Osteoblast (primary cell): ENCODE measurements at regions not wholly inside any gene's neighbourhood (a gene's known extent, or its start where the extent isn't known, plus 50 kb on each side); places are given as distances from the start of the nearest gene placed in this dataset.

ENCODE experiments used
- DNase-seq: peaks from one replicate; pipeline ENCODE4 v3.0.0; 2011; ENCODE audit warnings: low spot score, mixed read lengths; ENCODE audit not compliant: insufficient read length; ENCODE audit errors: missing footprints
- H2AFZ ChIP-seq: 2 replicates; pipeline ENCODE4 v1.6.0; 2011; ENCODE audit warnings: mild to moderate bottlenecking, low read length
- H3K27ac ChIP-seq: 2 replicates; pipeline ENCODE4 v1.5.1; 2011; ENCODE audit warnings: mild to moderate bottlenecking, low read depth, low read length, moderate library complexity
- H3K27me3 ChIP-seq: 2 replicates; pipeline ENCODE4 v1.6.0; 2012; ENCODE audit warnings: mild to moderate bottlenecking, control low read depth, inconsistent platforms, low read length, moderate library complexity; ENCODE audit not compliant: insufficient read depth
- H3K36me3 ChIP-seq: 2 replicates; pipeline ENCODE4 v1.5.1; 2011; ENCODE audit warnings: mild to moderate bottlenecking, low read length, control low read depth, moderate library complexity; ENCODE audit not compliant: insufficient read depth
- H3K4me1 ChIP-seq: 2 replicates; pipeline ENCODE4 v1.5.1; 2011; ENCODE audit warnings: mild to moderate bottlenecking, low read length, control low read depth, moderate library complexity; ENCODE audit not compliant: insufficient read depth
- H3K4me2 ChIP-seq: 2 replicates; pipeline ENCODE4 v1.6.0; 2011; ENCODE audit warnings: mild to moderate bottlenecking, low read length; ENCODE audit not compliant: insufficient read depth
- H3K4me3 ChIP-seq: fragments of 200-600 bp; sonication (generic); 3 replicates; pipeline ENCODE4 v1.5.1; 2012; ENCODE audit warnings: mild to moderate bottlenecking, low read length, inconsistent platforms; ENCODE audit not compliant: insufficient read depth
- H3K79me2 ChIP-seq: 2 replicates; pipeline ENCODE4 v1.6.0; 2012; ENCODE audit warnings: mild to moderate bottlenecking, low read length, control low read depth, inconsistent platforms; ENCODE audit not compliant: insufficient read depth
- H3K9me3 ChIP-seq: 2 replicates; pipeline ENCODE4 v1.5.1; 2011; ENCODE audit warnings: low read depth, low read length, control low read depth
- H4K20me1 ChIP-seq: 2 replicates; pipeline ENCODE4 v1.6.0; 2012; ENCODE audit warnings: mild to moderate bottlenecking, low read length, control low read depth; ENCODE audit not compliant: insufficient read depth
- TF ChIP-seq, protein P1 (sequence below): IDR thresholded peaks from 2 replicates; pipeline ENCODE4 v1.5.1; 2011; ENCODE audit warnings: mild to moderate bottlenecking, low read depth, low read length, moderate library complexity; ENCODE audit errors: extremely low read depth

- no peaks in the 10 kb centered on the region for H3K36me3 ChIP-seq
- peaks cover 23% of the 10 kb centered on the region for H3K4me1 ChIP-seq
- H4K20me1 ChIP-seq = no peaks in the 10 kb centered on the region
- no peaks in the 10 kb centered on the region for H3K79me2 ChIP-seq
- no peaks in the 10 kb centered on the region for H3K9me3 ChIP-seq
- no peak overlapping the region for H3K4me3 ChIP-seq
- H2AFZ ChIP-seq = no peak overlapping the region
- peaks cover 8% of the 10 kb centered on the region for H3K27me3 ChIP-seq
- no peak overlapping the region for H3K4me2 ChIP-seq
- DNase-seq = no peak
- TF ChIP-seq, protein P1, sequence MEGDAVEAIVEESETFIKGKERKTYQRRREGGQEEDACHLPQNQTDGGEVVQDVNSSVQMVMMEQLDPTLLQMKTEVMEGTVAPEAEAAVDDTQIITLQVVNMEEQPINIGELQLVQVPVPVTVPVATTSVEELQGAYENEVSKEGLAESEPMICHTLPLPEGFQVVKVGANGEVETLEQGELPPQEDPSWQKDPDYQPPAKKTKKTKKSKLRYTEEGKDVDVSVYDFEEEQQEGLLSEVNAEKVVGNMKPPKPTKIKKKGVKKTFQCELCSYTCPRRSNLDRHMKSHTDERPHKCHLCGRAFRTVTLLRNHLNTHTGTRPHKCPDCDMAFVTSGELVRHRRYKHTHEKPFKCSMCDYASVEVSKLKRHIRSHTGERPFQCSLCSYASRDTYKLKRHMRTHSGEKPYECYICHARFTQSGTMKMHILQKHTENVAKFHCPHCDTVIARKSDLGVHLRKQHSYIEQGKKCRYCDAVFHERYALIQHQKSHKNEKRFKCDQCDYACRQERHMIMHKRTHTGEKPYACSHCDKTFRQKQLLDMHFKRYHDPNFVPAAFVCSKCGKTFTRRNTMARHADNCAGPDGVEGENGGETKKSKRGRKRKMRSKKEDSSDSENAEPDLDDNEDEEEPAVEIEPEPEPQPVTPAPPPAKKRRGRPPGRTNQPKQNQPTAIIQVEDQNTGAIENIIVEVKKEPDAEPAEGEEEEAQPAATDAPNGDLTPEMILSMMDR = no peak
- H3K27ac ChIP-seq = no peak overlapping the region
Measured at GRCh38 chr9:88831713-88832407, 159.4 kb upstream of the S1PR3 start.

- no peak overlapping the region for H2AFZ ChIP-seq
- H3K4me1 ChIP-seq = peaks cover 18% of the 10 kb centered on the region
- H3K36me3 ChIP-seq = no peaks in the 10 kb centered on the region
- H3K4me2 ChIP-seq = no peak overlapping the region
- H4K20me1 ChIP-seq = no peaks in the 10 kb centered on the region
- H3K27me3 ChIP-seq = peaks cover 3% of the 10 kb centered on the region
- H3K79me2 ChIP-seq = no peaks in the 10 kb centered on the region
- TF ChIP-seq, protein P1 = no peak
- no peak overlapping the region for H3K27ac ChIP-seq
- no peaks in the 10 kb centered on the region for H3K9me3 ChIP-seq
- no peak for DNase-seq
- H3K4me3 ChIP-seq = no peak overlapping the region
Measured at GRCh38 chr9:88833946-88834345, 157.3 kb upstream of the S1PR3 start.

DNA sequence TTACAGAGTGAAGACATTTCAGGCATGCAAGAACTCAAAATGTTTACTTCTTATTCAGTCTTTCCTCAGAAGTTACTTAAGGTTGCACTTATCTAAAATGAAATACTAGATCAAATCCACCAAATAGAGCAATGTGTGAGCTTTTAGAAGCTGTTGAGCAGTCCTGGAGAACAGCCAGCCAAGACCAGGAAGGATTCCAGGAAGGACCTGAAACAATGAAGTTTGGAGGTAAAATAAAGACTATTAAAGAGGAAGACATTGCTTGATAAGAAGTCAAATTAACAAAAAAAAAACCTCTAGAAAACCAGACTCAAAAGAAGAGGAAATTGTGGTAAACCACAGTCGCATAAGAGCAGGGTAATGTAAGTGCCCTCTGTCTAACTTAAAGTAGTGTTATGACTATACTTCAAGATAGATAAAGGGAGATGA, 156.2 kb upstream of the S1PR3 start:
- DNase-seq = peak; percentile 32

GRCh38 chr9:88835772-88836171, 155.5 kb upstream of the S1PR3 start:
- DNase-seq = no peak
- TF ChIP-seq, protein P1 = no peak
- Histone ChIP-seq H3K27me3 (no peaks in the 10 kb centered on the region), H3K4me3 (no peak overlapping the region), H3K4me2 (no peak overlapping the region), H3K79me2 (no peaks in the 10 kb centered on the region), H3K4me1 (peaks cover 14% of the 10 kb centered on the region), H3K27ac (no peak overlapping the region), H4K20me1 (no peaks in the 10 kb centered on the region), H2AFZ (no peak overlapping the region), H3K36me3 (no peaks in the 10 kb centered on the region), H3K9me3 (no peaks in the 10 kb centered on the region)

More for the DNA sequence above, 156.2 kb upstream of the S1PR3 start:
- Histone ChIP-seq H2AFZ (no peak overlapping the region), H3K4me1 (peaks cover 14% of the 10 kb centered on the region), H4K20me1 (no peaks in the 10 kb centered on the region), H3K27ac (no peak overlapping the region), H3K79me2 (no peaks in the 10 kb centered on the region), H3K9me3 (no peaks in the 10 kb centered on the region), H3K27me3 (no peaks in the 10 kb centered on the region), H3K4me3 (no peak overlapping the region), H3K4me2 (peak overlapping the region; percentile 25), H3K36me3 (no peaks in the 10 kb centered on the region)
- TF ChIP-seq, protein P1 = no peak
